Adrenal gland (tissue), 5 donors: ENCODE measurements at regions not wholly inside any gene's neighbourhood (a gene's known extent, or its start where the extent isn't known, plus 50 kb on each side); places are given as distances from the start of the nearest gene placed in this dataset.

Experiments used
- CTCF ChIP-seq, 6 experiments: fragments of 450-650 bp in 4 of 6; fragments of 200-600 bp in 2 of 6; sonication (generic) in 1 of 6; IDR thresholded peaks; 1 replicate in 5 of 6; 2 replicates in 1 of 6; pipeline versions ENCODE4 v1.5.1 to v1.8.0; 2016 to 2021; ENCODE audit warnings: antibody characterized with exemption in 6 of 6, mild to moderate bottlenecking in 2 of 6, moderate library complexity in 1 of 6
- POLR2A ChIP-seq, 2 donors: fragments of 450-650 bp; IDR thresholded peaks; one replicate each; pipeline ENCODE4 v1.6.1; 2017; ENCODE audit warnings: antibody characterized with exemption in 2 of 2, mild to moderate bottlenecking in 2 of 2, moderate library complexity in 1 of 2
- donor health status: DM: no; HTN: no; CAD: no.

- TF ChIP-seq CTCF (IDR thresholded peaks at IDR 0.05) = no peak
- TF ChIP-seq POLR2A (IDR thresholded peaks at IDR 0.05) = no peak
Observed at GRCh38 chr16:59124056-59124455, 389.9 kb upstream of the GOT2 start.
